Activated naive CD4-positive, alpha-beta T cell treated with anti-CD3 and anti-CD28 coated beads for 36 hours (primary cell): ENCODE measurements at regions not wholly inside any gene's neighbourhood (a gene's known extent, or its start where the extent isn't known, plus 50 kb on each side); places are given as distances from the start of the nearest gene placed in this dataset.
A peak's percentile ranks its signal among the peaks of the same experiment; 100 is the strongest.
"Not testable (repeated sequence)": the region's sequence is repeated elsewhere in the genome, so short reads cannot be mapped to it uniquely, and the experiment has no call there.

Source experiments
- CTCF ChIA-PET: fragments of 350-600 bp; sonication (Branson Sonifier 250); formaldehyde crosslinking; loops from one replicate; lab custom pipeline; 2021; ENCODE audit warnings: antibody characterized with exemption; lab: Charles Lee
- DNase-seq: peaks from one replicate; pipeline ENCODE4 v3.0.0-alpha.2; 2020
- H3K27ac Mint-ChIP-seq: one replicate; pipeline ENCODE4 v1.8.0; 2021; ENCODE audit warnings: mild to moderate bottlenecking, mixed read lengths
- H3K27me3 Mint-ChIP-seq: one replicate; pipeline ENCODE4 v1.8.0; 2021; ENCODE audit warnings: low read depth, mixed read lengths
- H3K36me3 Mint-ChIP-seq: one replicate; pipeline ENCODE4 v1.8.0; 2021; ENCODE audit warnings: low read depth, mixed read lengths
- H3K4me1 Mint-ChIP-seq: one replicate; pipeline ENCODE4 v1.8.0; 2021; ENCODE audit warnings: low read depth, mixed read lengths
- H3K4me3 Mint-ChIP-seq: one replicate; pipeline ENCODE4 v1.8.0; 2021; ENCODE audit warnings: mild to moderate bottlenecking, moderate library complexity, mixed read lengths
- H3K9me3 Mint-ChIP-seq: one replicate; pipeline ENCODE4 v1.8.0; 2021; ENCODE audit warnings: mixed read lengths
- intact Hi-C: fragments of 100-400 bp; cut with micrococcal nuclease; formaldehyde crosslinking; loops from one replicate; pipeline ENCODE4 v1.15.1; 2023

DNA sequence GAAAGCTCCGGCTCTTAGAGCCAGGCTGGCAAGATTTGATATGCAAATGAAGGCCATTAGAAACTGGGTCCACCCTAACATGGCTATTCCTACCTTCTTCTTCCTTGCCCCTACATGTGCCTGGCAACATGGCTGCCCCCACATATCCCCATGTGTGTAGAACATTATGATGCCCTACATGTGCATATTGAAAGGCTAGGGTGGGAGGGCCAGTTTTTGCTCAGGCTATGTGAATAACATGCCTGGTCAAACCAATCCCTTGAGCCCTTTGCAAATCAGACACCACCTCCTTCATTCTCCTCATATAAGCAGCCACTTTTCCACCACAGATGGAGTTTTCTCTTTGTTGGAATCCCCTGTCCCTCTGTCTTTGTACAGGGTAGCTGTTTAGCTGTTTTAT, 303.4 kb downstream of the RPIA start:
- H3K9me3 Mint-ChIP-seq, H3K36me3 Mint-ChIP-seq, H3K4me3 Mint-ChIP-seq, CTCF ChIA-PET, H3K27me3 Mint-ChIP-seq, H3K4me1 Mint-ChIP-seq, H3K27ac Mint-ChIP-seq, intact Hi-C loops, DNase-seq: not testable (repeated sequence)

DNA sequence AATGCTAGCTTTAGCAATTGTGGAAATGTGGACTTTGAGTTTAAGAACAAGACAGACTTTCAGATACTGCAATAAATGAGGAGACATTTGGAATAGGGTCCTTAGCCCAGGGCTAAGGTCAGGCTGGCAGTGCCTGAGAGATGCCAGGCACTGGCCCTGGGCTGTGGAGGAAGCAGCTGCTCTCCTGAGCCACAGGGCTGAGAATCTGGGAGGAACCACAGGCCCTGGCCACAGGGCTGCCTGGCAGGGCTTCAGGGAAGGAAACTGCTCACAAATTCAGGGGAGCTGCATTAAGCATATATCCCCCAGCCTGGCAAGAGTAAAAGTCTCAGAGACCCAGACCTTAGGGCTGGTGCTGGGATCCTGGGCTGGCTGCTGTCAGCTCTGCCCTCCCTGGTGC, 305.1 kb downstream of the RPIA start:
- DNase-seq, H3K36me3 Mint-ChIP-seq, H3K27me3 Mint-ChIP-seq, H3K9me3 Mint-ChIP-seq, H3K27ac Mint-ChIP-seq, H3K4me1 Mint-ChIP-seq, CTCF ChIA-PET, H3K4me3 Mint-ChIP-seq, intact Hi-C loops: not testable (repeated sequence)

DNA sequence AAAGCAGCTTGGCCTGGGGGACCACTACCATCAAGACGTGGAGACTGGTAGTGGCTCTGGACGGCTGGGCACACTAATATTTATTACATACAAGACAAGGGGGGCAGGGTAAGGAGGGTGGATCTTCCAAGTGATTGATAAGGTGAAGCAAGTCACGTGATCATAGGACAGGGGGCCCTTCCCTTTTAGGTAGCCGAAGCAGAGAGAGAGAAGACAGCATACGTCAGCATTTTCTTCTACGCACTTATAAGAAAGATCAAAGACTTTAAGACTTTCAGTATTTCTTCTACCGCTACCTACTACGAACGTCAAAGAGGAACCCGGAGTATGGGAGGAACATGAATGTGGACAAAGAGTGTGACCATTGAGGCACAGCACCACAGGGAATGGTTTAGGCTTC, 307.9 kb downstream of the RPIA start:
- CTCF ChIA-PET = no interaction called here
- Mint-ChIP-seq H3K27me3 (peaks cover 8% of the 10 kb centered on the region), H3K9me3 (no peaks in the 10 kb centered on the region), H3K27ac (no peak overlapping the region), H3K36me3 (no peaks in the 10 kb centered on the region), H3K4me1 (no peaks in the 10 kb centered on the region), H3K4me3 (no peak overlapping the region)
- DNase-seq = no peak
- intact Hi-C loops = no loop called here

DNA sequence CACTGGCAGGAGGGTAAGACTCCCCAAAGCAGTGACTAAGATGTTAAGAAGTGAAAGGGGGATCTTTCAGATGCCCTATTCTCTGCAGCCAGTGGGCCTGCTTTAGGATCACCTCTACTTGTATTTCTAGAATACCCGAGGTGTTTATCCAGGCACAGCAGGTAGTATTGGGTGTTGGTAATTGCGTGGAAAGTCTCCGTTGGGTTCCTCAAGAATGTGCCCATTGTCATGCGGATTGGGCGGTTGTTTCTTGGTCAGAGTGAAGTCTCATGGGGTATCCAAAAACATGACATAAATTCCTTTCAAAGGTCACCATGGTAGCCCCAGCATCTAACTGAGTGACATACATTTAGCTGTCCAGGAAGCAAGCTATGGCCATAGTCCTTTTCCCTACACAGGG, 308.8 kb downstream of the RPIA start:
- H3K4me1 Mint-ChIP-seq = no peaks in the 10 kb centered on the region
- no peak for DNase-seq
- H3K27ac Mint-ChIP-seq = no peak overlapping the region
- no peaks in the 10 kb centered on the region for H3K36me3 Mint-ChIP-seq
- H3K9me3 Mint-ChIP-seq = no peaks in the 10 kb centered on the region
- H3K27me3 Mint-ChIP-seq = peaks cover 8% of the 10 kb centered on the region
- CTCF ChIA-PET = no interaction called here
- intact Hi-C loops = no loop called here
- H3K4me3 Mint-ChIP-seq = no peak overlapping the region

DNA sequence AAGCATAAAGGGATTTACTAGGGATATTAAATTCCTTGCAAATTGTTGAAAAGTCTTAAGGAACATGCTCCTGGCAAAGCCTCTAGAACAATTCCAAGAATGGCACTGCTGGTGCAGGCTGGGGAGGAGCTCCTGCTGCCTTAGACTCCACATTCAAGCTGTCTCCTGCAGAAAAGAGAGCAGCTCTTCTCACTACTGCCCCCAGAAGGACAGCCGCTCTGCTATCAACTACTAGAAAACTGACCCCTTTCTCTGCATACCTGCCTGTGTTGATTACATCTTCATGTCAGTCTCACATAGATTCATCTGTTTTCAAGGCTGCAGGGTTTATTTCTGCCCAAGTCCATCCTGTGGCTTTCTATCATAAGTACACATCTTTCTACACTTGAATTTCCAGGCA, 312.8 kb downstream of the RPIA start:
- H3K4me1 Mint-ChIP-seq, H3K4me3 Mint-ChIP-seq, H3K27me3 Mint-ChIP-seq, CTCF ChIA-PET, DNase-seq, H3K27ac Mint-ChIP-seq, intact Hi-C loops, H3K36me3 Mint-ChIP-seq, H3K9me3 Mint-ChIP-seq: not testable (repeated sequence)

DNA sequence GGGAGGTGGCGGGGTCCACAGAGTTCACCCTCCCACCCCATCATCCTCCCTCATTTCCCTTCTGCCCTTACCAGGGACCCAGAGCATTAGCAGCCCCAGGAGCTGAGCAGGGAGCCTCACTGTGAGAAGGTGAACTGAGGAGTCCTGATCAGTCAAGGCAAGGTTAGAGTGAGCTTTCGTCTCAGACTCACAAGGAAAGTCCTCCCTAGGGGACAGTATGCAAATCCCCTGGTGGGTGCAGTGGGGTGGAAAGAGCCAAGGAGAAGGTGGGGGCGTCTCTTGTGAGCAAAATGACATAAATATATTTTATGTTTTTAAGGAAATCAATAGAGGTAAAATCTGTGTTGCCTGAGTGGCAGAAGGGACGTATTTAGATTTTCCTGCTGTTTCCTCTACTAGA, 329.1 kb downstream of the RPIA start:
- H3K36me3 Mint-ChIP-seq, H3K4me3 Mint-ChIP-seq, H3K27me3 Mint-ChIP-seq, intact Hi-C loops, DNase-seq, H3K9me3 Mint-ChIP-seq, CTCF ChIA-PET, H3K4me1 Mint-ChIP-seq, H3K27ac Mint-ChIP-seq: not testable (repeated sequence)

DNA sequence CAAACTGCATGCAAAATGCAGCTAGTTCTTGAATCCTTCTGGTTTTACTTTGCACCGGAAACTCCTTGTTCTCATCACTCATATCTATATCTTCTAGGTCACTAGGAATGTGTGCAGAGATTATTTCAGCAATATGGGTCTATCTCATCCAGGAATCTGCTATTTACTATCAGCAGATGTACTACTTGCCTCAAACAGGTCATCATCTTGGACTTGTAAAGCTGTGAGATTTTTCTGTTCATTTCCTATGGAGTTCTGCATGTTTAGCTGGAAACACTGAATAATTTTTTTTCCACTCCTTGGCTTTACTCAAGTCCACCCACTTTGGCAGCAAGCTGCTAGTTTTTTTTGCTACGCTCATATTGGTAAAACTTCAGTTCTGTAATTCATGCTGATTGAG, 334.8 kb downstream of the RPIA start:
- H3K27me3 Mint-ChIP-seq, DNase-seq, H3K4me1 Mint-ChIP-seq, intact Hi-C loops, CTCF ChIA-PET, H3K4me3 Mint-ChIP-seq, H3K9me3 Mint-ChIP-seq, H3K27ac Mint-ChIP-seq, H3K36me3 Mint-ChIP-seq: not testable (repeated sequence)

DNA sequence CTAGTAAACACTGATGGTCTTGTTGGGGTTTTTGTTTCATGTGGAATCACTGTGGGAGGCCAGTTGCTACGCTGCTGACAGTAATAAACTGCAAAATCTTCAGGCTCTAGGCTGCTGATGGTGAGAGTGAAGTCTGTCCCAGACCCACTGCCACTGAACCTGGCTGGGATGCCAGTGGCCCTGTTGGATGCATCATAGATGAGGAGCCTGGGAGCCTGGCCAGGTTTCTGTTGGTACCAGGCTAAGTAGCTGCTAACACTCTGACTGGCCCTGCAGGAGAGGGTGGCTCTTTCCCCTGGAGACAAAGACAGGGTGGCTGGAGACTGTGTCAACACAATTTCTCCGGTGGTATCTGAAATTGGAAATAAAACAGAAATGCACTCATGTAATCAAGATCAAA, 335.6 kb downstream of the RPIA start:
- H3K27me3 Mint-ChIP-seq, H3K36me3 Mint-ChIP-seq, H3K9me3 Mint-ChIP-seq, intact Hi-C loops, H3K4me1 Mint-ChIP-seq, H3K4me3 Mint-ChIP-seq, DNase-seq, CTCF ChIA-PET, H3K27ac Mint-ChIP-seq: not testable (repeated sequence)

DNA sequence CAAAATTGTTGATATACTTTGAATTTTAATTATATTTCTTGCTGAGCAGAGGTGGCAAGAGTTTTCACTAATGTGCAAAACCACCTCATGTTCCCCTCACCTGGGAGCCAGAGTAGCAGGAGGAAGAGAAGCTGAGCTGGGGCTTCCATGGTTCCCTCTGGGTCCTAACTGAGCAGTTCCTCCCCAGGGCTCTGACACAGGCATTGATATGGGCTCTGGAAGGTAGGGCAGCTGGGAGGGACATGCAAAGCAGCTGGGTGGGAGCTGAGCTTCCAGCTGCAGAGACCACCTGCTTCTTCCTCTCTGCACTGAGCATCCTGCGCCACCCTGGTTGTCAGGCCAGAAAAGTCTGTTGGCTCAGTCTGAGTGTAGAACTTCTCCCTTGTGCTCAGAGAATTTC, 336.1 kb downstream of the RPIA start:
- intact Hi-C loops, CTCF ChIA-PET, H3K36me3 Mint-ChIP-seq: not testable (repeated sequence)

DNA sequence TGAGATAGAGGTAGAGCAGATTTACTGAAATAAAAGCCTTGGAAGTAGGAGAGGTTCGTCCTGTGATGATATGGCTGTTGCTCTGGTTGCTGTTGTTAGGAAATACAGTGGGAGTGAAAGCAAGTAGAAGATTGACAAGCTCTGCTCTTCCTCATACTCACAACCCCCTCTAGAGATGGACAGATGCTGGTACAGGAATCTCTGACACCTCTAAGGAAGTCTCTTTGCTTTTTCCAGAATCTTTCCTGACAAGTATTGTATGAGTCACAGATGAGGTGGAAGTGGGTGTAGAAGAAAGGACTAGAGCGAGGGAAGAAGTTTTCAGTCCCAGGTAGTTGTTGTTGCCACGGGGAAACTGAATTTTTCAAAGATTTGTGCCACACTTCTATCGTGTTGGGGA, 337.8 kb downstream of the RPIA start:
- H3K27ac Mint-ChIP-seq, H3K4me3 Mint-ChIP-seq, H3K36me3 Mint-ChIP-seq, H3K9me3 Mint-ChIP-seq, intact Hi-C loops, DNase-seq, H3K4me1 Mint-ChIP-seq, CTCF ChIA-PET, H3K27me3 Mint-ChIP-seq: not testable (repeated sequence)

More for the DNA sequence above, 336.1 kb downstream of the RPIA start:
- not testable (repeated sequence) for H3K27ac Mint-ChIP-seq, H3K4me1 Mint-ChIP-seq, H3K9me3 Mint-ChIP-seq, DNase-seq, H3K27me3 Mint-ChIP-seq, H3K4me3 Mint-ChIP-seq

DNA sequence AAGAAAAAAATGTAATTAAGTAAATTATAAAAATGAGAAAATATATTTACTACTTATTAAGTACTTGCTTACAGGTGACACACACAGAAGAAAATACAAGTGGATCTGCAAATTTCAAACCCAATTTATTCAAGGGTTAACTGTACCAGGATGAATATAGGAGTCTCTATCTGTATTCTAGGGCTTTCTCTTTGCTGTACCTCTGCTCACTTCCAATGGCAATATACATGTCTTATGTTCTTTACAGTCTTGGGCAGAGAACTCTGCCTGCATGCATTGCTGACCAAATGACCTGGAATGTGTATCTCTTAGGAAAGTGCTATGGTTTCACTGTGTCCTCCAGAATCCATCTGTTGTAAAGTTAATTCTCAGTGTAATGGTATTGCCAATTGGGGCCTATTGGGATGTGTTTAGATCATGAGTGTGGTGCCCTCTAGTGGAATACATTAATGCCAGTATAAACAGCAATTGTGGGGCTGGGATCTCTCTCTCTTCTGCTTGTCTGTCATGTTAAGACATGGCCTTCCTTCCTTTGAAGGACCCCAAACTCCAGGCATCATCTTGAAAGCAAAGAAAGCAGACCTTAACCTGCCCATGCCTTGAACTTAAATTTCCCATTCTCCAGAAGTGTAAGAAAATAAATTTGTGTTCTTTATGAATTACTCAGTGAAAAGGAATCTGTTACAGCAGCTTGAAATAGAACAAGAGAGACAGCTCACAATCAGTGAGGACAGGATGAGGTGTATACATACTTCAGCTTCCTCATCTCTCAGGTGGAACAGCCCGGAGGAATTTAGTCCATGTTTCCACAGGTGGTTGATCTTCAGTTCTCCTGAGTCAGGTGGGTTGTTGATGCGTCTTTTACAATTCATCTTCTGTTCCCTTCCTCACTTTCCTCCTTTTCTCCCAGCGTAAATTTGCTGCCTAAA, 356.9 kb downstream of the RPIA start:
- H3K4me1 Mint-ChIP-seq, CTCF ChIA-PET, H3K27ac Mint-ChIP-seq, H3K9me3 Mint-ChIP-seq, H3K36me3 Mint-ChIP-seq, H3K27me3 Mint-ChIP-seq, H3K4me3 Mint-ChIP-seq: not testable (repeated sequence)
- intact Hi-C loops = loop anchor here (5.0 to 10.0 kb wide), 2 partner anchors 174 to 306 kb away; no protein-coding TSS in a partner anchor
- peak; percentile 11 for DNase-seq

DNA sequence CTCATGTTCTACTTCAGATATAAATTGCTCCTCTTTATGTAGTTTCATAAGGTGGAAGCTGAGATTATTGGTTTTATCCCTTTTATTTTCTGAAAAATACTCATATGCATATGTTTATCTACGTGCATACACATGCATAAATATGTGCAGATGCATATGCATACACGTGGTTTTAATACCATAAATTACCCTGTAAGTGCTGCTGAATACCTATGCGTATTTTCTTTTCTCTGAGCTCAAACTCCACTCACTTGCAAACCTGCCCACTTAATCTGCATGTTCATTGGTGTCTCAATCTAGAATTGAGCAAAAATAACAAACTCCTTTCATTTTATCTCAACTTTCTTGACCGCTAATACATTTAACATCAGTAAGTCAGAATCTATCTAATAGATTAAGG, 367.1 kb downstream of the RPIA start:
- H3K4me3 Mint-ChIP-seq, CTCF ChIA-PET, H3K27ac Mint-ChIP-seq, DNase-seq, H3K27me3 Mint-ChIP-seq, H3K4me1 Mint-ChIP-seq, H3K9me3 Mint-ChIP-seq, intact Hi-C loops, H3K36me3 Mint-ChIP-seq: not testable (repeated sequence)

DNA sequence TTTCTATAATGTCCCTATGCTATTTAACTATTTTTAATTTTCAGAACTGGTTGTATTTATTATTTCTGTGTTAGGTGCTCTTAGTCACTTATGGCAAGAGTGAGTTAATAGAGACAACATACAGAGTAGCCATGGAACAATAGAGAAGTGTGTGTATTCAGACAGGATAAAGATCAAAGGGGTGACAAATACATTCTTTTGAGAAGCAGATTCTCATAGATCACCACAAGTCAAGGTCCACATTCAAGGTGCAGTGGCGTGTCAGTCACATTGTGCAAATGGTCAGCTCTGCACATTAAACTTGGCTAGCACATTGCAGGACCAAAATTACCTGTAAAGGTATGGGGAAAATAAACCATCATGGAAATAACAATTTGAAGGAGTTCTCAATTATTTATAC, 369.7 kb downstream of the RPIA start:
- CTCF ChIA-PET, H3K36me3 Mint-ChIP-seq, intact Hi-C loops, H3K27me3 Mint-ChIP-seq, H3K4me3 Mint-ChIP-seq, H3K9me3 Mint-ChIP-seq, H3K27ac Mint-ChIP-seq, DNase-seq, H3K4me1 Mint-ChIP-seq: not testable (repeated sequence)
